Caco-2 (cell line): ENCODE measurements at regions not wholly inside any gene's neighbourhood (a gene's known extent, or its start where the extent isn't known, plus 50 kb on each side); places are given as distances from the start of the nearest gene placed in this dataset.

ENCODE experiments used
- BruUV-seq: library from RNA; stranded (reverse); fragments of 400-500 nt; replicated peaks from 2 replicates; lab custom pipeline; 2021; lab: Mats Ljungman, UMichigan
- CTCF ChIA-PET: fragments of 300-600 bp; sonication (Branson Sonifier 250); formaldehyde crosslinking; loops from one replicate; lab custom pipeline; 2022; ENCODE audit warnings: antibody characterized with exemption; lab: Charles Lee
- POLR2A ChIA-PET: fragments of 300-600 bp; sonication (Branson Sonifier 250); formaldehyde crosslinking; loops from one replicate; lab custom pipeline; 2022; ENCODE audit warnings: antibody characterized with exemption; lab: Charles Lee
- DNase-seq, 2 experiments: peaks; one replicate each; pipeline versions ENCODE4 v3.0.0 to v3.0.0-alpha.2; 2020 to 2022
- H3K27me3 ChIP-seq: replicated peaks from 2 replicates; pipeline ENCODE4 v1.6.0; 2011; ENCODE audit warnings: low read length; ENCODE audit not compliant: control insufficient read depth, insufficient read depth
- H3K36me3 ChIP-seq: 2 replicates; pipeline ENCODE4 v1.5.1; 2011; ENCODE audit warnings: low read length; ENCODE audit not compliant: control insufficient read depth, insufficient read depth
- H3K4me1 ChIP-seq: fragments of 250-450 bp; sonication (Bioruptor Pico); 2 replicates; pipeline ENCODE4 v1.5.1; 2020; ENCODE audit warnings: mild to moderate bottlenecking
- H3K4me3 ChIP-seq: 2 replicates; pipeline ENCODE4 v1.5.1; 2011; ENCODE audit warnings: low read depth, mild to moderate bottlenecking, control low read depth, low read length
- H3K9me3 ChIP-seq: fragments of 250-450 bp; sonication (Bioruptor Pico); 2 replicates; pipeline ENCODE4 v1.5.1; 2020; ENCODE audit warnings: mild to moderate bottlenecking, moderate library complexity
- H3K27ac Mint-ChIP-seq: one replicate; pipeline ENCODE4 v1.8.0; 2022; ENCODE audit warnings: mixed read lengths; ENCODE audit not compliant: unreplicated experiment
- H3K27me3 Mint-ChIP-seq: one replicate; pipeline ENCODE4 v1.8.0; 2022; ENCODE audit warnings: mixed read lengths; ENCODE audit not compliant: insufficient read depth, unreplicated experiment
- H3K36me3 Mint-ChIP-seq: one replicate; pipeline ENCODE4 v1.8.0; 2022; ENCODE audit warnings: mild to moderate bottlenecking, mixed read lengths; ENCODE audit not compliant: insufficient read depth, unreplicated experiment
- H3K4me1 Mint-ChIP-seq: one replicate; pipeline ENCODE4 v1.8.0; 2022; ENCODE audit warnings: low read depth, mixed read lengths; ENCODE audit not compliant: unreplicated experiment
- H3K4me3 Mint-ChIP-seq: one replicate; pipeline ENCODE4 v1.8.0; 2022; ENCODE audit warnings: mild to moderate bottlenecking, moderate library complexity, mixed read lengths; ENCODE audit not compliant: unreplicated experiment
- H3K9me3 Mint-ChIP-seq: one replicate; pipeline ENCODE4 v1.8.0; 2022; ENCODE audit warnings: mixed read lengths; ENCODE audit not compliant: unreplicated experiment
- intact Hi-C: fragments of 100-400 bp; cut with micrococcal nuclease; formaldehyde crosslinking; loops from one replicate; pipeline ENCODE4 v1.10.0; 2022; ENCODE audit not compliant: unreplicated experiment
- TF ChIP-seq, protein P1 (sequence below), 2 experiments: fragments of 200-600 bp in 1 of 2; IDR thresholded peaks; 1 replicate in 1 of 2; 2 replicates in 1 of 2; pipeline versions ENCODE4 v1.5.1 to v1.8.0; 2011 to 2022; ENCODE audit warnings: antibody characterized with exemption in 1 of 2, control low read depth in 1 of 2, inconsistent platforms in 1 of 2, low read depth in 1 of 2, low read length in 1 of 2, mild to moderate bottlenecking in 1 of 2, moderate library complexity in 1 of 2; ENCODE audit not compliant: insufficient read depth in 1 of 2, severe bottlenecking in 1 of 2, unreplicated experiment in 1 of 2

GRCh38 chr6:87897013-87897412, 150.6 kb upstream of the SPACA1 start:
- H3K4me3 ChIP-seq = no peak overlapping the region
- H3K9me3 ChIP-seq = no peaks in the 10 kb centered on the region
- TF ChIP-seq, protein P1, sequence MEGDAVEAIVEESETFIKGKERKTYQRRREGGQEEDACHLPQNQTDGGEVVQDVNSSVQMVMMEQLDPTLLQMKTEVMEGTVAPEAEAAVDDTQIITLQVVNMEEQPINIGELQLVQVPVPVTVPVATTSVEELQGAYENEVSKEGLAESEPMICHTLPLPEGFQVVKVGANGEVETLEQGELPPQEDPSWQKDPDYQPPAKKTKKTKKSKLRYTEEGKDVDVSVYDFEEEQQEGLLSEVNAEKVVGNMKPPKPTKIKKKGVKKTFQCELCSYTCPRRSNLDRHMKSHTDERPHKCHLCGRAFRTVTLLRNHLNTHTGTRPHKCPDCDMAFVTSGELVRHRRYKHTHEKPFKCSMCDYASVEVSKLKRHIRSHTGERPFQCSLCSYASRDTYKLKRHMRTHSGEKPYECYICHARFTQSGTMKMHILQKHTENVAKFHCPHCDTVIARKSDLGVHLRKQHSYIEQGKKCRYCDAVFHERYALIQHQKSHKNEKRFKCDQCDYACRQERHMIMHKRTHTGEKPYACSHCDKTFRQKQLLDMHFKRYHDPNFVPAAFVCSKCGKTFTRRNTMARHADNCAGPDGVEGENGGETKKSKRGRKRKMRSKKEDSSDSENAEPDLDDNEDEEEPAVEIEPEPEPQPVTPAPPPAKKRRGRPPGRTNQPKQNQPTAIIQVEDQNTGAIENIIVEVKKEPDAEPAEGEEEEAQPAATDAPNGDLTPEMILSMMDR (IDR thresholded peaks at IDR 0.05; ENCODE audit: insufficient read depth in 1 of 2, low read depth in 1 of 2, low read length in 1 of 2, severe bottlenecking in 1 of 2, unreplicated experiment in 1 of 2) = no peak
- Mint-ChIP-seq H3K27ac (no peak overlapping the region), H3K27me3 (no peaks in the 10 kb centered on the region), H3K4me3 (no peak overlapping the region), H3K9me3 (no peaks in the 10 kb centered on the region), H3K36me3 (no peaks in the 10 kb centered on the region), H3K4me1 (no peaks in the 10 kb centered on the region)
- CTCF ChIA-PET = no interaction called here
- no peak for DNase-seq
- H3K27me3 ChIP-seq = no peaks in the 10 kb centered on the region
- POLR2A ChIA-PET = no interaction called here
- no TSS peak for BruUV-seq
- no peaks in the 10 kb centered on the region for H3K36me3 ChIP-seq
- intact Hi-C loops = no loop called here
- H3K4me1 ChIP-seq = no peaks in the 10 kb centered on the region

- Mint-ChIP-seq H3K27ac (no peak overlapping the region), H3K9me3 (no peaks in the 10 kb centered on the region), H3K4me1 (no peaks in the 10 kb centered on the region), H3K4me3 (no peak overlapping the region), H3K27me3 (no peaks in the 10 kb centered on the region), H3K36me3 (no peaks in the 10 kb centered on the region)
- DNase-seq = no peak
- no peaks in the 10 kb centered on the region for H3K4me1 ChIP-seq
- intact Hi-C loops = no loop called here
- BruUV-seq = no TSS peak
- no peaks in the 10 kb centered on the region for H3K27me3 ChIP-seq
- CTCF ChIA-PET = no interaction called here
- no peaks in the 10 kb centered on the region for H3K9me3 ChIP-seq
- H3K4me3 ChIP-seq = no peak overlapping the region
- POLR2A ChIA-PET = no interaction called here
- no peaks in the 10 kb centered on the region for H3K36me3 ChIP-seq
- TF ChIP-seq, protein P1 (IDR thresholded peaks at IDR 0.05; ENCODE audit: insufficient read depth in 1 of 2, low read depth in 1 of 2, low read length in 1 of 2, severe bottlenecking in 1 of 2, unreplicated experiment in 1 of 2) = no peak
These were observed 160.4 kb upstream of the SPACA1 start for GRCh38 chr6:87887266-87887665.

GRCh38 chr6:87884203-87884602, 163.4 kb upstream of the SPACA1 start:
- Mint-ChIP-seq H3K27ac (no peak overlapping the region), H3K4me3 (no peak overlapping the region), H3K36me3 (no peaks in the 10 kb centered on the region), H3K9me3 (no peaks in the 10 kb centered on the region), H3K27me3 (no peaks in the 10 kb centered on the region), H3K4me1 (no peaks in the 10 kb centered on the region)
- Histone ChIP-seq H3K9me3 (no peaks in the 10 kb centered on the region), H3K4me3 (no peak overlapping the region), H3K36me3 (no peaks in the 10 kb centered on the region), H3K4me1 (no peaks in the 10 kb centered on the region), H3K27me3 (no peaks in the 10 kb centered on the region)
- no TSS peak for BruUV-seq
- TF ChIP-seq, protein P1 (IDR thresholded peaks at IDR 0.05; ENCODE audit: insufficient read depth in 1 of 2, low read depth in 1 of 2, low read length in 1 of 2, severe bottlenecking in 1 of 2, unreplicated experiment in 1 of 2) = no peak
- CTCF ChIA-PET = no interaction called here
- DNase-seq = no peak
- intact Hi-C loops = no loop called here
- POLR2A ChIA-PET = no interaction called here
